ENCODE measurements at regions not wholly inside any gene's neighbourhood (a gene's known extent, or its start where the extent isn't known, plus 50 kb on each side); places are given as distances from the start of the nearest gene placed in this dataset.

DNA sequence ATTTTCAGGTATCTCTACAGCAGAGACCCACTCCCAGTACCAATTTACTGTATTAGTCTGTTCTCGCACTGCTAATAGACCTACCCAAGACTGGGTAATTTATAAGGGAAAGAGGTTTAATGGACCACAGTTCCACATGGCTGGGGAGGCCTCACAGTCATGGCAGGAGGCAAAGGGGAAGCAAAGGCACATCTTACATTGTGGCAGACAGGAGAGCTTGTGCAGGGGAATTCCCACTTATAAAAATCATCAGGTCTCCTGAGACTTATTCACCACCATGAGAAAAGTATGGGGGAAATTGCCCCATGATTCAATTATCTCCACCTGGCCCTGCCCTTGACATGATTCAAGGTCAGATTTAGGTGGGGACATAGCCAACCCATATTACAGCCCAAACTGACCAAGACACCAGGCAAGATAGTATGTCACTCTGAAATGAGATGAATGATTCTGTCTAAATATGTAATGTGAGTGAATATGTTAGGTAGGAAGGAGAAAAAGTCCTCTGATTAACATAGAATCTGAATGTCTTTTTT, 182.5 kb upstream of the CDH12 start:
- BruUV-seq (replicated peaks): no TSS peak
- POLR2A ChIA-PET (ENCODE audit: low non-redundant PET): no interaction called here
- CTCF ChIA-PET: no interaction called here
- intact Hi-C loops (cut with micrococcal nuclease; ENCODE audit: unreplicated experiment): no loop called here
- TF ChIP-seq, protein P1, sequence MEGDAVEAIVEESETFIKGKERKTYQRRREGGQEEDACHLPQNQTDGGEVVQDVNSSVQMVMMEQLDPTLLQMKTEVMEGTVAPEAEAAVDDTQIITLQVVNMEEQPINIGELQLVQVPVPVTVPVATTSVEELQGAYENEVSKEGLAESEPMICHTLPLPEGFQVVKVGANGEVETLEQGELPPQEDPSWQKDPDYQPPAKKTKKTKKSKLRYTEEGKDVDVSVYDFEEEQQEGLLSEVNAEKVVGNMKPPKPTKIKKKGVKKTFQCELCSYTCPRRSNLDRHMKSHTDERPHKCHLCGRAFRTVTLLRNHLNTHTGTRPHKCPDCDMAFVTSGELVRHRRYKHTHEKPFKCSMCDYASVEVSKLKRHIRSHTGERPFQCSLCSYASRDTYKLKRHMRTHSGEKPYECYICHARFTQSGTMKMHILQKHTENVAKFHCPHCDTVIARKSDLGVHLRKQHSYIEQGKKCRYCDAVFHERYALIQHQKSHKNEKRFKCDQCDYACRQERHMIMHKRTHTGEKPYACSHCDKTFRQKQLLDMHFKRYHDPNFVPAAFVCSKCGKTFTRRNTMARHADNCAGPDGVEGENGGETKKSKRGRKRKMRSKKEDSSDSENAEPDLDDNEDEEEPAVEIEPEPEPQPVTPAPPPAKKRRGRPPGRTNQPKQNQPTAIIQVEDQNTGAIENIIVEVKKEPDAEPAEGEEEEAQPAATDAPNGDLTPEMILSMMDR (conservative IDR thresholded peaks at IDR 0.05; ENCODE audit: low read depth, low read length): no peak
- Histone ChIP-seq H3K27ac (ENCODE audit: low read depth, low read length, poor library complexity, severe bottlenecking) (no peak overlapping the region), H3K4me1 (ENCODE audit: insufficient read depth, low read length, poor library complexity, severe bottlenecking) (no peaks in the 10 kb centered on the region), H3K4me3 (ENCODE audit: low read depth, low read length, poor library complexity, severe bottlenecking) (no peak overlapping the region), H3K36me3 (ENCODE audit: insufficient read depth, low read length, poor library complexity, severe bottlenecking) (no peaks in the 10 kb centered on the region), H3K9me3 (ENCODE audit: low read depth, low read length, poor library complexity, severe bottlenecking) (no peaks in the 10 kb centered on the region), H3K27me3 (replicated peaks; ENCODE audit: insufficient read depth, low read depth, low read length, poor library complexity) (peaks cover 28% of the 10 kb centered on the region)
- DNase-seq (ENCODE audit: low spot score): no peak

DNA sequence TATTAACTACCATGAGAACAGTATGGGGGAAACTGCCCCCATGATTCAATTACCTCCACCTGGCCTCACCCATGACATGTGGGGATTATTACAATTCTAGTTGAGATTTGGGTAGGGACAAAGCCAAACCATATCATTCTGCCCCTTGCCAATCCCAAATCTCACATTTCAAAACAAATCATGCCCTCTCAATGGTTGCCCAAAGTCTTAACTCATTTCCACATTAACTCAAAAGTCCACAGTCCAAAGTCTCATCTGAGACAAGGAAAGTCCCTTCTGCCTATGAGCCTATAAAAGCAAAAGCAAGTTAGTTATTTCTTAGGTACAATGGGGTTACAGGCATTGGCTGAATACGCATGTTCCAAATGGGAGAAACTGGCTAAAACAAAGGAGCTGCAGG, 180.7 kb upstream of the CDH12 start:
- ChIA-PET CTCF (no interaction called here), POLR2A (ENCODE audit: low non-redundant PET) (no interaction called here)
- no peak for DNase-seq (ENCODE audit: low spot score)
- intact Hi-C loops (cut with micrococcal nuclease; ENCODE audit: unreplicated experiment): no loop called here
- Histone ChIP-seq H3K27ac (ENCODE audit: low read depth, low read length, poor library complexity, severe bottlenecking) (no peak overlapping the region), H3K4me1 (ENCODE audit: insufficient read depth, low read length, poor library complexity, severe bottlenecking) (no peaks in the 10 kb centered on the region), H3K27me3 (replicated peaks; ENCODE audit: insufficient read depth, low read depth, low read length, poor library complexity) (peaks cover 18% of the 10 kb centered on the region), H3K4me3 (ENCODE audit: low read depth, low read length, poor library complexity, severe bottlenecking) (no peak overlapping the region), H3K36me3 (ENCODE audit: insufficient read depth, low read length, poor library complexity, severe bottlenecking) (no peaks in the 10 kb centered on the region), H3K9me3 (ENCODE audit: low read depth, low read length, poor library complexity, severe bottlenecking) (no peaks in the 10 kb centered on the region)
- TF ChIP-seq EZH2 (IDR thresholded peaks at IDR 0.05; ENCODE audit: borderline replicate concordance, low read depth, low read length, poor library complexity, severe bottlenecking): no peak
- TF ChIP-seq, protein P1 (conservative IDR thresholded peaks at IDR 0.05; ENCODE audit: low read depth, low read length): no peak
- BruUV-seq (replicated peaks): no TSS peak

- TF ChIP-seq EZH2 (IDR thresholded peaks at IDR 0.05; ENCODE audit: borderline replicate concordance, low read depth, low read length, poor library complexity, severe bottlenecking): no peak
- TF ChIP-seq, protein P1 (conservative IDR thresholded peaks at IDR 0.05; ENCODE audit: low read depth, low read length): no peak
- Histone ChIP-seq H3K4me1 (ENCODE audit: insufficient read depth, low read length, poor library complexity, severe bottlenecking) (peaks cover 6% of the 10 kb centered on the region), H3K4me3 (ENCODE audit: low read depth, low read length, poor library complexity, severe bottlenecking) (no peak overlapping the region), H3K9me3 (ENCODE audit: low read depth, low read length, poor library complexity, severe bottlenecking) (no peaks in the 10 kb centered on the region), H3K27ac (ENCODE audit: low read depth, low read length, poor library complexity, severe bottlenecking) (no peak overlapping the region), H3K36me3 (ENCODE audit: insufficient read depth, low read length, poor library complexity, severe bottlenecking) (no peaks in the 10 kb centered on the region), H3K27me3 (replicated peaks; ENCODE audit: insufficient read depth, low read depth, low read length, poor library complexity) (peaks cover 2% of the 10 kb centered on the region)
- BruUV-seq (replicated peaks): no TSS peak
- CTCF ChIA-PET: no interaction called here
- no peak for DNase-seq (ENCODE audit: low spot score)
- intact Hi-C loops (cut with micrococcal nuclease; ENCODE audit: unreplicated experiment): no loop called here
- POLR2A ChIA-PET (ENCODE audit: low non-redundant PET): no interaction called here
Measured at GRCh38 chr5:23029290-23029689, 176.1 kb upstream of the CDH12 start.
